Astrocyte of the spinal cord (primary cell): ENCODE measurements at regions not wholly inside any gene's neighbourhood (a gene's known extent, or its start where the extent isn't known, plus 50 kb on each side); places are given as distances from the start of the nearest gene placed in this dataset.
A peak's percentile ranks its signal among the peaks of the same experiment; 100 is the strongest.

Experiments
- DNase-seq: peaks from one replicate; pipeline ENCODE4 v3.0.0; 2011; ENCODE audit warnings: low read depth, low spot score
- H3K4me3 ChIP-seq: 2 replicates; pipeline ENCODE4 v1.5.1; 2011; ENCODE audit warnings: low read depth, mild to moderate bottlenecking, low read length, moderate library complexity
- in situ Hi-C: cut with HindIII; loops from 2 replicates; pipeline ENCODE4 v1.10.0; 2017; ENCODE audit warnings: low sequenced_read_pairs
- TF ChIP-seq, protein P1 (sequence below): IDR thresholded peaks from 2 replicates; pipeline ENCODE4 v1.5.1; 2012; ENCODE audit warnings: low read depth, mild to moderate bottlenecking, low read length, inconsistent platforms

DNA sequence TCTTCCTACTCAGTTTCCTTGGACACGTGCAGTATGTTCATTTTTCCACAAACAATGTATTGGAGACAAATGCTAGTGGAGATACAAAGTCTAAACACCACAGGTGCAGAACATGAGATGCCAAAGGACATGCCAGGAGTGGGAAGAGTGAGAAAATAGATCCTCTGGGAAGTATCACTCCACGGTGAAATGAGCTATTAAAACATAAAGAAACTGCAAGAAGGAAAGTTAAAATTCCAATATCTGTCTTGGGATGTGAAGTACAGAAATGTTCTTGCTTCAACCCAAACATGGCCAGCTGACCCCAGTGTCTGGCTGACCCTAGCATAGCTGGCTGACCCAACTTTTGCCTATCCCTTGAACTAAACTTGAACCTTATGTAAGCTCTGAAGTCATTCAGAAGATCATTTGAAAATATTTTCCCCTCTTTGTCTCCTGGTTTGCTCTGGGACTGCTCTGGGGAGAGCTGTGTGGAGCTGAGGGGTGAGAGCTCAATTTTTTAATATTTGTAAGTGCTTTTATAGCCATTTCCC lies 59.5 kb downstream of the FZD1 start:
- DNase-seq: no peak
- no peak overlapping the region for H3K4me3 ChIP-seq
- TF ChIP-seq, protein P1, sequence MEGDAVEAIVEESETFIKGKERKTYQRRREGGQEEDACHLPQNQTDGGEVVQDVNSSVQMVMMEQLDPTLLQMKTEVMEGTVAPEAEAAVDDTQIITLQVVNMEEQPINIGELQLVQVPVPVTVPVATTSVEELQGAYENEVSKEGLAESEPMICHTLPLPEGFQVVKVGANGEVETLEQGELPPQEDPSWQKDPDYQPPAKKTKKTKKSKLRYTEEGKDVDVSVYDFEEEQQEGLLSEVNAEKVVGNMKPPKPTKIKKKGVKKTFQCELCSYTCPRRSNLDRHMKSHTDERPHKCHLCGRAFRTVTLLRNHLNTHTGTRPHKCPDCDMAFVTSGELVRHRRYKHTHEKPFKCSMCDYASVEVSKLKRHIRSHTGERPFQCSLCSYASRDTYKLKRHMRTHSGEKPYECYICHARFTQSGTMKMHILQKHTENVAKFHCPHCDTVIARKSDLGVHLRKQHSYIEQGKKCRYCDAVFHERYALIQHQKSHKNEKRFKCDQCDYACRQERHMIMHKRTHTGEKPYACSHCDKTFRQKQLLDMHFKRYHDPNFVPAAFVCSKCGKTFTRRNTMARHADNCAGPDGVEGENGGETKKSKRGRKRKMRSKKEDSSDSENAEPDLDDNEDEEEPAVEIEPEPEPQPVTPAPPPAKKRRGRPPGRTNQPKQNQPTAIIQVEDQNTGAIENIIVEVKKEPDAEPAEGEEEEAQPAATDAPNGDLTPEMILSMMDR: no peak
- in situ Hi-C loops: no loop called here

DNA sequence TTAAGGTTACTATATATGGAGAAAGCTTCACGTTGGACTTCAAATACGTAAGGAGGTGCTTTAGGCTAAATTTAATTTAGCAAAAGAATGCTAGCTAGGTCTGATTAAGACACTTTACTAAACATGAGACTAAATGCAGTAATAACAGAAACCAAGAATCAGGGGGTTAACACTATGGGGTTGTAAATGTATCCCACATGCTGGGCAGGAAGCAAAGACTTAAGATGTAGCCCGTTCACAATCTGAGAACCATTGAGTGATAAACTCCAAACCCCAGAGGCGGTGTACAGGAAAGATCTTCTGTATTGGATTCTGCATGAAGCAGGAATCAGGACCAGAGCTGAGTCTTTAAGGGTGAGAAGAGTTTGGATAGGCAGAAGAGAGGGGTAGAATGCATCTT lies 60.4 kb downstream of the FZD1 start:
- in situ Hi-C loops: no loop called here
- no peak overlapping the region for H3K4me3 ChIP-seq

DNA sequence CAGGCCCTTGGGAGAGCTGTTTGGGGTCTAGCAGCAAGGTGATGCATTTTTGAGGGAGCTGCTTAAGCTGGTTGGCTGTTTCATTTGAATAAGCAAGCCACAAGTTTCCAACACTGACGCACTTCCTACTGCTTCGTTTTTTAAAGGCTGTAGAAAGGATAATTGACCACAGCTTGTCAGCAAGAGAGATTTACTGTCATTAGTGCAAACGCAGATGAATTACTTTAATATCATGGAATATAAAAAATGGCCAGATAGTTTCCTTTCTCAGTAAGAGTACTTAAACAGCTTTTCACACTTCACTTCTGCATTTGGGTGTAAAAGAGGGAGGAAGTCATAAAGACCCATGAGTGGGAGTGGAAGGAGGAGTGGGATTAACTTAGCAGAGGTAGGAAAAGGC lies 61.5 kb downstream of the FZD1 start:
- TF ChIP-seq, protein P1: no peak
- H3K4me3 ChIP-seq: no peak overlapping the region
- peak; percentile 15 for DNase-seq
- in situ Hi-C loops: no loop called here

More for the DNA sequence above, 60.4 kb downstream of the FZD1 start:
- TF ChIP-seq, protein P1: no peak
- DNase-seq: no peak

DNA sequence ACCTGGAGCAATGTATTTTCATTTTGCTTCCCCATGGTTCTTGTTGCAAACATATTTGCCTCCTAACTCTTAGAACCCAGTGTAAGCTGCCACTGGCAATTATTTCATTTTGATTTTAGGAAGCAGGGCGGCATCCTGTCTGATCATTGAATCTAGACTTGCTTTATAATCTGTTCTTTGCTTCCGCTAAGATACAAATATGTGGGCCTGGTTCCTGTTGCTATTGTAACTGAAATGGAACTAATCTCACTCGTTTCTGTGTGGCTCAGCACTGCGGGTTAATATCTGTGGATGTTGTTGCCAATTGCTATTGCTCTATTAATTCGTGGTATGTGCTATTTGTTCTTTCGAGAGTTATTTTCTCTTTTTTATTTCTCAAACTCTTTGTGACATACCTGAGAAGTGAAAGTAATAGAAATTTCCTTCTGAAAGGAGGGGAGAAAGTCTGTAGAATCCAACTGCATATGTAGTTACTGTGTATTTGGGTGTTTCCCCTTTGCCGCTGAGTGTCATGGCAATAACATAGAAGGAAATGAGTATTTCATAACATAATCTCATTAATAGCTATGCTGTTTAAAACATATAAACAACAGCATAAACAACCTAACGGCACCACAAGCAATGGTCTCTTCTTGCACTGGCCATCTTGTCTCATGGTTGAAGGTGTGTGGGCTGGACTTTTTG lies 62.4 kb downstream of the FZD1 start:
- no peak overlapping the region for H3K4me3 ChIP-seq
- no peak for DNase-seq
- in situ Hi-C loops: no loop called here
- TF ChIP-seq, protein P1: no peak

DNA sequence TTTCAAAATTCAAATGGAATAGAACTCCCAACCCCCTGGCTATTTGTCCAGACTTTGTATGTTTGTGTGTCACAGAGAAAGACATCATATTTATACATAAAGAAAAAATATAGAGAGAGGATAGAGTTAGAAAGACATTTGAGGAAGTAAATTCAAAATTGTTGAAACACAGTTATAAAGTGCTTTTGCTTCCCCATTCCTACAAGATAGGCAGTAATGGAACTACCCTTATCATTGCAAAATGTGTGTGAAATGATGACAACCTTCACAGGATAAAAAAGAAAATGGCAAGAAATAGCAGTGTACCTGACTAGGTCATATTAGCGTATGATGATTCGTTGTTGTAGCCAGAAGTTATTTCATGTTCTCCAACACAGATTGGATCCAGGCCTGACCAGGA lies 63.1 kb downstream of the FZD1 start:
- no peak for DNase-seq
- in situ Hi-C loops: no loop called here
- H3K4me3 ChIP-seq: no peak overlapping the region
- TF ChIP-seq, protein P1: no peak

DNA sequence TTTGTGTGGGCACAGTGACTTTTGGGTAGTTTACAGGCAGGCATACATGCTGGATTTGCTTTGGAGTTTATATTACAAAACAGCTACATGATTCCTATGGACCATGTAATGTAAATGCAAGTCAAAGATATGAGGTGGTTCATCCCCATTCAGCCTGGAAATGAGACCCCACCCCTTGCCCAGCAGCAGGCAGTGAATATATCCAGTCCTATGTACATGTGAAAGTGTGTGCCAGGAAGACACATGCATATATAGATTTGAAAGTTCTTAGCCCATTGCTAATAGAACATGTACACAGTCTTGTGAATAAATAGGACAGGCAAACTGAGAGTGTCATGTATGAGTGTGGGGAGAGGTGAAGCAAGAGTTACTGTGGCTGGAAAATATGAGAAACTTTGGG lies 65.3 kb downstream of the FZD1 start:
- in situ Hi-C loops: no loop called here
- TF ChIP-seq, protein P1: no peak
- H3K4me3 ChIP-seq: no peak overlapping the region
- no peak for DNase-seq
